Right lobe of liver (tissue), 6 donors: ENCODE measurements at regions not wholly inside any gene's neighbourhood (a gene's known extent, or its start where the extent isn't known, plus 50 kb on each side); places are given as distances from the start of the nearest gene placed in this dataset.

Experiments
- ATAC-seq, 4 donors: fragments of 200-7000 bp; cut with Tn5 transposase; one replicate each; pipeline ENCODE4 v1.9.1; 2020; ENCODE audit warnings: mild to moderate bottlenecking in 4 of 4, moderate library complexity in 4 of 4
- DNase-seq, 3 donors: peaks; one replicate each; pipeline ENCODE4 v3.0.0-alpha.2; 2020
- H3K27ac ChIP-seq, 3 donors: fragments of 200-600 bp; one replicate each; pipeline ENCODE4 v1.8.0; 2022
- H3K27me3 ChIP-seq, 2 donors: fragments of 200-600 bp; one replicate each; pipeline ENCODE4 v1.8.0; 2022
- H3K36me3 ChIP-seq, 4 donors: fragments of 200-600 bp; sonication (generic) in 1 of 4; one replicate each; pipeline versions ENCODE4 v1.5.1 to v1.8.0; 2017 to 2022; ENCODE audit warnings: control low read depth in 1 of 4
- H3K4me1 ChIP-seq, 4 donors: fragments of 200-600 bp; sonication (generic) in 1 of 4; one replicate each; pipeline versions ENCODE4 v1.5.1 to v1.8.0; 2017 to 2022; ENCODE audit warnings: control low read depth in 1 of 4
- H3K4me3 ChIP-seq, 3 donors: fragments of 200-600 bp; one replicate each; pipeline ENCODE4 v1.8.0; 2022
- H3K9me3 ChIP-seq, 4 donors: fragments of 200-600 bp; sonication (generic) in 1 of 4; one replicate each; pipeline versions ENCODE4 v1.5.1 to v1.8.0; 2017 to 2022; ENCODE audit warnings: control low read depth in 1 of 4
- CTCF ChIP-seq, 4 donors: fragments of 200-600 bp in 3 of 4; fragments of 450-650 bp in 1 of 4; IDR thresholded peaks; one replicate each; pipeline versions ENCODE4 v1.5.1 to v1.8.0; 2016 to 2022; ENCODE audit warnings: antibody characterized with exemption in 4 of 4, mild to moderate bottlenecking in 2 of 4
- POLR2A ChIP-seq: fragments of 450-650 bp; IDR thresholded peaks from one replicate; pipeline ENCODE4 v1.6.1; 2017; ENCODE audit warnings: antibody characterized with exemption, mild to moderate bottlenecking
- WGBS: methylation state at CpG from one replicate; pipeline ENCODE4 v1.1.6; 2018; ENCODE audit warnings: low coverage, low lambda C conversion rate; ENCODE audit not compliant: insufficient coverage; ENCODE audit errors: missing lambda C conversion rate; 5-methylcytosine and 5-hydroxymethylcytosine counted together
- intact Hi-C, 2 donors: fragments of 100-400 bp; cut with DNase I; formaldehyde crosslinking; loops; one replicate each; pipeline versions ENCODE4 v1.11.2 to v1.14.1; 2022
- donor health status: DM: no; HTN: yes; CAD: no.
- donor health status: DM: no; HTN: no; CAD: no.
- donor health status: DM: no; HTN: no; CAD: no.
- donor health status: DM: no; HTN: yes; CAD: no.
- donor health status: DM: no; HTN: yes; CAD: no.

GRCh38 chr16:7182510-7183109, 150.0 kb upstream of the RBFOX1 start:
- Histone ChIP-seq H3K4me1 (no peaks in the 10 kb centered on the region), H3K4me3 (no peak overlapping the region), H3K36me3 (no peaks in the 10 kb centered on the region), H3K27ac (no peak overlapping the region), H3K9me3 (no peaks in the 10 kb centered on the region), H3K27me3 (no peaks in the 10 kb centered on the region)
- no peak for TF ChIP-seq CTCF (IDR thresholded peaks at IDR 0.05)
- no peak for TF ChIP-seq POLR2A
- DNase-seq (no peak), ATAC-seq (no peak)
- WGBS: 30% methylated on average over 3 of the region's 3 CpGs
- intact Hi-C loops: no loop called here

DNA sequence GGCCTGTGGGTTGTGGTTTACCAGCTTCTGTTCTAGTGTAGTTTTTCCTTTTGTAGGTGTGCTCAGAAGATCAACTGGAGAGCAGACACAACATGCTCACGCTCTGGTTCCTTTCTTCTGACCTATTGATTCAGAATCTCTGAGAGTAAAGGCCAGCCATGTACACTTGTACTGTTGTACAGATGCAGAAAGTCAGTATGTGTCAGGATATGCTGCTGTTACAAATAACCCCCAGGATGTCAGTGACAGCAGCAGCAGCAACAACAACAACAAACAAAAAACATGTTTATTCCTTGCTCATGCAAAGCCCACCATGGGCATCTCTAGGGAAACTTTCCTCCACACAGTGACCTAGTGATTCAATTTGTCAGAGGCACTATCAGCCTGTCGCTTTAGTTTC, 154.8 kb upstream of the RBFOX1 start:
- TF ChIP-seq POLR2A (no peak), CTCF (IDR thresholded peaks at IDR 0.05) (no peak)
- intact Hi-C loops: no loop called here
- 86% methylated on average over 1 of the region's 2 CpGs for WGBS

DNA sequence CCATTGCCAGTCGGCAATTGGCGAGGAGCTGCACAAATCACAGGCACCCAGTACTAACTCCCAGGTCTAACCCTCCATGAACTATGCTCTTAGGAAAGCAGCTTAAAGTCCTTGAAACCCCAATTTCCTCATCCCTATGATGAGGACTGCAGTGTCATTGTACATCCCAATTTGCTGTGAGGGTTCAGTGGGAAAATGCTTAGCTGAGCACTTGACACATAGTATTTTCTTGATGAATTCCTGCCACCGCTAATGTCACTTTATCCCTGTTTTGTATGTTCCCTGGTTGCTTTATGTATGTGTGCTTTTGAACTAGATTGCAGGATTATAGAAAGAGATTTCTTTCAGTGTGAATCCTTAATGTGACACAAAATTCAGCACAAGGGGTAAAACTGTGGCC, 161.5 kb upstream of the RBFOX1 start:
- no peaks in the 10 kb centered on the region for H3K9me3 ChIP-seq
- H3K4me3 ChIP-seq: no peak overlapping the region
- no peaks in the 10 kb centered on the region for H3K27me3 ChIP-seq
- H3K4me1 ChIP-seq: no peaks in the 10 kb centered on the region
- intact Hi-C loops: no loop called here
- ATAC-seq (no peak), DNase-seq (no peak)
- H3K36me3 ChIP-seq: no peaks in the 10 kb centered on the region
- no peak overlapping the region for H3K27ac ChIP-seq
- WGBS: 78% methylated on average over 3 of the region's 3 CpGs
- TF ChIP-seq POLR2A (no peak), CTCF (IDR thresholded peaks at IDR 0.05) (no peak)

More for the DNA sequence above, 154.8 kb upstream of the RBFOX1 start:
- H3K36me3 ChIP-seq: no peaks in the 10 kb centered on the region
- no peak overlapping the region for H3K27ac ChIP-seq
- H3K9me3 ChIP-seq: no peaks in the 10 kb centered on the region
- H3K4me1 ChIP-seq: no peaks in the 10 kb centered on the region
- H3K4me3 ChIP-seq: no peak overlapping the region
- ATAC-seq (no peak), DNase-seq (no peak)
- no peaks in the 10 kb centered on the region for H3K27me3 ChIP-seq

GRCh38 chr16:7167626-7168025, 165.0 kb upstream of the RBFOX1 start:
- Histone ChIP-seq H3K4me1 (no peaks in the 10 kb centered on the region), H3K36me3 (no peaks in the 10 kb centered on the region), H3K27ac (no peak overlapping the region), H3K27me3 (no peaks in the 10 kb centered on the region), H3K4me3 (no peak overlapping the region), H3K9me3 (no peaks in the 10 kb centered on the region)
- ATAC-seq (no peak), DNase-seq (no peak)
- TF ChIP-seq CTCF (IDR thresholded peaks at IDR 0.05) (no peak), POLR2A (no peak)
- intact Hi-C loops: no loop called here
- 61% methylated on average over 6 of the region's 6 CpGs for WGBS

DNA sequence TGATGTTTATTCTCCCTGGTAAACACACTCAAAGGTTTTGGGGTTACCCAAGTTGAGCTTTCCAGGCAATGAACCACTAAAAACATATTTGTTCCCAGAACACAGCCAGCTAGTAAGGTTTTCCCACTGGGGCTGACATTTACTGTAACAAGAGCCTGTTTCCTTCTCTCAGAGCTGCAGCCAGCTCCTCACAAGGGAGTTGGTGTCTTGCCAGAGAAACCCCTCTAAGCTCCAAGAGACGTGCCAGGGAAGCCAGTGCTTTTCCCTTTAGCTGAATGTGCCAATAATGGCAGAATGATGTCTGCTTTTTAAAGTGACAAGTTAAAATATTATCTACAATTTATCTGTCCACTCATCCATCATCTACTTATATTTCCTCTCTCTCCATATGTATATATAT, 170.8 kb upstream of the RBFOX1 start:
- 25% methylated on average over 1 of the region's 1 CpG for WGBS
- ATAC-seq: no peak
- H3K27me3 ChIP-seq: no peaks in the 10 kb centered on the region
- intact Hi-C loops: no loop called here
- H3K27ac ChIP-seq: no peak overlapping the region
- no peak overlapping the region for H3K4me3 ChIP-seq
- H3K36me3 ChIP-seq: no peaks in the 10 kb centered on the region
- DNase-seq: no peak
- TF ChIP-seq POLR2A: no peak
- no peak for TF ChIP-seq CTCF (IDR thresholded peaks at IDR 0.05)
- H3K9me3 ChIP-seq: no peaks in the 10 kb centered on the region
- H3K4me1 ChIP-seq: no peaks in the 10 kb centered on the region
